HepG2 (cell line): ENCODE measurements at regions not wholly inside any gene's neighbourhood (a gene's known extent, or its start where the extent isn't known, plus 50 kb on each side); places are given as distances from the start of the nearest gene placed in this dataset.

Source experiments
- CBX1 ChIP-seq: IDR thresholded peaks from one replicate; pipeline ENCODE4 v1.6.1; 2016; ENCODE audit warnings: antibody characterized with exemption, low read depth
- CENPBD1 ChIP-seq: sonication (generic); formaldehyde crosslinking; IDR thresholded peaks from 2 replicates; pipeline ENCODE4 v1.8.0; 2022; ENCODE audit warnings: missing genetic modification reagents, low read depth, mild to moderate bottlenecking, borderline replicate concordance
- ZBTB4 ChIP-seq: sonication (generic); formaldehyde crosslinking; IDR thresholded peaks from 2 replicates; pipeline ENCODE4 v1.4.0; 2020; ENCODE audit warnings: missing genetic modification reagents, mild to moderate bottlenecking, borderline replicate concordance
- ZFP37 ChIP-seq: sonication (generic); formaldehyde crosslinking; IDR thresholded peaks from 2 replicates; pipeline ENCODE4 v1.4.0; 2020; ENCODE audit warnings: missing genetic modification reagents, borderline replicate concordance
- ZFP41 ChIP-seq: sonication (generic); formaldehyde crosslinking; IDR thresholded peaks from 2 replicates; pipeline ENCODE4 v1.4.0; 2020; ENCODE audit warnings: mild to moderate bottlenecking, missing genetic modification reagents, borderline replicate concordance
- ZNF605 ChIP-seq: sonication (generic); formaldehyde crosslinking; IDR thresholded peaks from 2 replicates; pipeline ENCODE4 v1.8.0; 2022; ENCODE audit warnings: mild to moderate bottlenecking, missing genetic modification reagents
- TF ChIP-seq, protein P1 (sequence below): sonication (generic); formaldehyde crosslinking; IDR thresholded peaks from 2 replicates; pipeline ENCODE4 v1.5.0; 2020; ENCODE audit warnings: mild to moderate bottlenecking, missing genetic modification reagents
- TF ChIP-seq, protein P2 (sequence below): sonication (generic); formaldehyde crosslinking; IDR thresholded peaks from 2 replicates; pipeline ENCODE4 v1.4.0; 2020; ENCODE audit warnings: mild to moderate bottlenecking, missing genetic modification reagents

DNA sequence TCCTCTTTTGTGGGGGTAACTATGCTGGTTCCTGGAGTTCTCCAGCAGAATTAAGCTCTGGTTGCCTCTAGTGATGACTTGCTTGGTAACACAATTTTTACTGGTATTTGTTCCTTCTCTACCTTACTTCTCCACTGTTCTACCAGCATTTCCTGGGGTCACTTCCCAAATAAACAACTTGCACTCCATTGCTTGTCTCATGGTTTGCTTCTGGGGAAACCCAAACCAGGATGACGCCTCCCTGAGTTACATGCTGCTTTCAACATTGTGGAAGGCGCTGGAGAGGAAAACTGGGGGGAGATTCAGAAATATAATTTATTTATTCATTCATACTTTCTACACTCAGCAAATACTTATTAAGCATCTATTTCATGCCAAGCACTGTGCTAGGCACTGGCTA is 55.3 kb upstream of the AK4 start (continued):
- no peak for TF ChIP-seq ZBTB4
- TF ChIP-seq, protein P1, sequence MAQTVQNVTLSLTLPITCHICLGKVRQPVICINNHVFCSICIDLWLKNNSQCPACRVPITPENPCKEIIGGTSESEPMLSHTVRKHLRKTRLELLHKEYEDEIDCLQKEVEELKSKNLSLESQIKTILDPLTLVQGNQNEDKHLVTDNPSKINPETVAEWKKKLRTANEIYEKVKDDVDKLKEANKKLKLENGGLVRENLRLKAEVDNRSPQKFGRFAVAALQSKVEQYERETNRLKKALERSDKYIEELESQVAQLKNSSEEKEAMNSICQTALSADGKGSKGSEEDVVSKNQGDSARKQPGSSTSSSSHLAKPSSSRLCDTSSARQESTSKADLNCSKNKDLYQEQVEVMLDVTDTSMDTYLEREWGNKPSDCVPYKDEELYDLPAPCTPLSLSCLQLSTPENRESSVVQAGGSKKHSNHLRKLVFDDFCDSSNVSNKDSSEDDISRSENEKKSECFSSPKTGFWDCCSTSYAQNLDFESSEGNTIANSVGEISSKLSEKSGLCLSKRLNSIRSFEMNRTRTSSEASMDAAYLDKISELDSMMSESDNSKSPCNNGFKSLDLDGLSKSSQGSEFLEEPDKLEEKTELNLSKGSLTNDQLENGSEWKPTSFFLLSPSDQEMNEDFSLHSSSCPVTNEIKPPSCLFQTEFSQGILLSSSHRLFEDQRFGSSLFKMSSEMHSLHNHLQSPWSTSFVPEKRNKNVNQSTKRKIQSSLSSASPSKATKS (CRISPR knock-in tag) = no peak
- no peak for TF ChIP-seq ZFP37 (CRISPR knock-in tag)
- no peak for TF ChIP-seq CBX1
- TF ChIP-seq ZFP41 (CRISPR knock-in tag) = no peak
- TF ChIP-seq, protein P2, sequence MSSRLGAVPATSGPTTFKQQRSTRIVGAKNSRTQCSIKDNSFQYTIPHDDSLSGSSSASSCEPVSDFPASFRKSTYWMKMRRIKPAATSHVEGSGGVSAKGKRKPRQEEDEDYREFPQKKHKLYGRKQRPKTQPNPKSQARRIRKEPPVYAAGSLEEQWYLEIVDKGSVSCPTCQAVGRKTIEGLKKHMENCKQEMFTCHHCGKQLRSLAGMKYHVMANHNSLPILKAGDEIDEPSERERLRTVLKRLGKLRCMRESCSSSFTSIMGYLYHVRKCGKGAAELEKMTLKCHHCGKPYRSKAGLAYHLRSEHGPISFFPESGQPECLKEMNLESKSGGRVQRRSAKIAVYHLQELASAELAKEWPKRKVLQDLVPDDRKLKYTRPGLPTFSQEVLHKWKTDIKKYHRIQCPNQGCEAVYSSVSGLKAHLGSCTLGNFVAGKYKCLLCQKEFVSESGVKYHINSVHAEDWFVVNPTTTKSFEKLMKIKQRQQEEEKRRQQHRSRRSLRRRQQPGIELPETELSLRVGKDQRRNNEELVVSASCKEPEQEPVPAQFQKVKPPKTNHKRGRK (CRISPR knock-in tag) = no peak
- TF ChIP-seq ZNF605 (CRISPR knock-in tag) = no peak
- TF ChIP-seq CENPBD1 = no peak
